Esophagus squamous epithelium (tissue), 5 donors: ENCODE measurements at regions not wholly inside any gene's neighbourhood (a gene's known extent, or its start where the extent isn't known, plus 50 kb on each side); places are given as distances from the start of the nearest gene placed in this dataset.

Experiments
- DNase-seq: peaks from one replicate; lab custom pipeline; 2025; lab: John Stamatoyannopoulos, UW
- H3K27ac ChIP-seq, 4 donors: fragments of 200-600 bp; sonication (generic); one replicate each; pipeline ENCODE4 v1.5.1; 2016 to 2019; ENCODE audit warnings: mild to moderate bottlenecking in 1 of 4
- H3K27me3 ChIP-seq, 4 donors: fragments of 200-600 bp; sonication (generic); 1 replicate in 3 of 4; 2 replicates in 1 of 4; pipeline versions ENCODE4 v1.5.1 to v1.6.0; 2017 to 2021; ENCODE audit warnings: antibody characterized with exemption in 1 of 4
- H3K36me3 ChIP-seq, 3 donors: fragments of 200-600 bp; sonication (generic); one replicate each; pipeline ENCODE4 v1.5.1; 2016 to 2019
- H3K4me1 ChIP-seq, 3 donors: fragments of 200-600 bp; sonication (generic); one replicate each; pipeline ENCODE4 v1.5.1; 2017 to 2019
- H3K4me3 ChIP-seq, 4 donors: fragments of 200-600 bp; sonication (generic); 1 replicate in 3 of 4; 2 replicates in 1 of 4; pipeline ENCODE4 v1.5.1; 2016 to 2019; ENCODE audit warnings: mild to moderate bottlenecking in 2 of 4, moderate library complexity in 1 of 4
- H3K9me3 ChIP-seq, 3 donors: fragments of 200-600 bp; sonication (generic); one replicate each; pipeline ENCODE4 v1.5.1; 2016 to 2019
- POLR2A ChIP-seq, 4 donors: fragments of 450-650 bp; IDR thresholded peaks; one replicate each; pipeline ENCODE4 v1.6.1; 2017; ENCODE audit warnings: antibody characterized with exemption in 4 of 4, mild to moderate bottlenecking in 4 of 4, moderate library complexity in 3 of 4
- WGBS, 2 donors: methylation state at CpG; one replicate each; pipeline ENCODE4 v1.1.5; 2018; 5-methylcytosine and 5-hydroxymethylcytosine counted together
- intact Hi-C: fragments of 100-400 bp; cut with DNase I; formaldehyde crosslinking; loops from one replicate; pipeline ENCODE4 v1.15.0; 2022
- TF ChIP-seq, protein P1 (sequence below), 6 experiments: fragments of 450-650 bp in 4 of 6; fragments of 200-600 bp in 2 of 6; sonication (generic) in 2 of 6; IDR thresholded peaks; one replicate each; pipeline ENCODE4 v1.5.1; 2016 to 2019; ENCODE audit warnings: antibody characterized with exemption in 6 of 6, mild to moderate bottlenecking in 4 of 6, moderate library complexity in 4 of 6
- donor health status: DM: yes; HTN: yes; CAD: no.

- no peaks in the 10 kb centered on the region for H3K4me1 ChIP-seq
- no peak overlapping the region for H3K4me3 ChIP-seq
- H3K9me3 ChIP-seq = peaks cover 0 to 8% (median 0%) of the 10 kb centered on the region in 3 donors
- intact Hi-C loops = no loop called here
- H3K36me3 ChIP-seq = no peaks in the 10 kb centered on the region
- no peaks in the 10 kb centered on the region for H3K27me3 ChIP-seq
- H3K27ac ChIP-seq = no peak overlapping the region
- TF ChIP-seq POLR2A (IDR thresholded peaks at IDR 0.05) = no peak
- DNase-seq = no peak
- 72 to 74% methylated on average over 5 to 6 of the region's 6 CpGs for WGBS, 2 donors
Observed at GRCh38 chr2:133711806-133712205, 143.5 kb upstream of the NCKAP5 start.

- Histone ChIP-seq H3K36me3 (no peaks in the 10 kb centered on the region), H3K27me3 (no peaks in the 10 kb centered on the region)
- intact Hi-C loops = no loop called here
Observed at GRCh38 chr2:133712369-133712768, 144.1 kb upstream of the NCKAP5 start.

DNA sequence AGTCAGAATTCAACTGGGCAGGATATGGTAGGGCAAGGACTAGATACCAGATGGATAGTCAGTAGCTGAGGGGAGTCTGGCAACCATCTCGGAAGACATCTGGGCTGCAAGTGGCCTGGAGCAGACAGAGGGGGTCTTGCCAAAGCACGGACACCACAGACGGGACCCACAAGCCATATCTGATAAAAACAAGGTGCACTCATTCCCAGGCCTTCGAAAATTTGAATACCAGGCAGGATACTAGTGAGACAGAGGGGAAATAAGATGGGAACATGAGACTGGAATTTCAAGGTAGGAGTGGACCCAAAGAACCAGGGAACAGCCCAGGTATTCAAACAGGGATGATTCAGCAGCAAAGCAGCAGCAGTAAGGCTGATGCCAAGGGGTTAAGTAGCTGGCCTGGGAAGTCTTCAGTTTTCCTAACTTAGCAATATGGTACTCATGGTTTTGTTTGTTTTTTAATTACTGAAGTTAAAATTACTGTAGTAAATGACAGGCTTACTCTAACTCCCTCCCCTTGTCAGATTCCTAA is 144.9 kb upstream of the NCKAP5 start:
- no peaks in the 10 kb centered on the region for H3K36me3 ChIP-seq
- intact Hi-C loops = no loop called here
- TF ChIP-seq POLR2A (IDR thresholded peaks at IDR 0.05) = no peak
- TF ChIP-seq, protein P1, sequence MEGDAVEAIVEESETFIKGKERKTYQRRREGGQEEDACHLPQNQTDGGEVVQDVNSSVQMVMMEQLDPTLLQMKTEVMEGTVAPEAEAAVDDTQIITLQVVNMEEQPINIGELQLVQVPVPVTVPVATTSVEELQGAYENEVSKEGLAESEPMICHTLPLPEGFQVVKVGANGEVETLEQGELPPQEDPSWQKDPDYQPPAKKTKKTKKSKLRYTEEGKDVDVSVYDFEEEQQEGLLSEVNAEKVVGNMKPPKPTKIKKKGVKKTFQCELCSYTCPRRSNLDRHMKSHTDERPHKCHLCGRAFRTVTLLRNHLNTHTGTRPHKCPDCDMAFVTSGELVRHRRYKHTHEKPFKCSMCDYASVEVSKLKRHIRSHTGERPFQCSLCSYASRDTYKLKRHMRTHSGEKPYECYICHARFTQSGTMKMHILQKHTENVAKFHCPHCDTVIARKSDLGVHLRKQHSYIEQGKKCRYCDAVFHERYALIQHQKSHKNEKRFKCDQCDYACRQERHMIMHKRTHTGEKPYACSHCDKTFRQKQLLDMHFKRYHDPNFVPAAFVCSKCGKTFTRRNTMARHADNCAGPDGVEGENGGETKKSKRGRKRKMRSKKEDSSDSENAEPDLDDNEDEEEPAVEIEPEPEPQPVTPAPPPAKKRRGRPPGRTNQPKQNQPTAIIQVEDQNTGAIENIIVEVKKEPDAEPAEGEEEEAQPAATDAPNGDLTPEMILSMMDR (IDR thresholded peaks at IDR 0.05) = no peak
- H3K4me1 ChIP-seq = no peaks in the 10 kb centered on the region
- H3K9me3 ChIP-seq = peaks cover 0 to 8% (median 0%) of the 10 kb centered on the region in 3 donors
- H3K4me3 ChIP-seq = no peak overlapping the region
- no peaks in the 10 kb centered on the region for H3K27me3 ChIP-seq
- 73 to 80% methylated on average over 4 of the region's 4 CpGs for WGBS, 2 donors
- H3K27ac ChIP-seq = no peak overlapping the region
- DNase-seq = no peak

More at GRCh38 chr2:133712369-133712768, 144.1 kb upstream of the NCKAP5 start:
- Histone ChIP-seq H3K27ac (no peak overlapping the region), H3K4me3 (no peak overlapping the region), H3K9me3 (peaks cover 0 to 8% (median 0%) of the 10 kb centered on the region in 3 donors), H3K4me1 (no peaks in the 10 kb centered on the region)
- TF ChIP-seq, protein P1 (IDR thresholded peaks at IDR 0.05) = no peak
- no peak for TF ChIP-seq POLR2A (IDR thresholded peaks at IDR 0.05)
- DNase-seq = no peak
- WGBS, 2 donors = 87 to 88% methylated on average over 3 of the region's 3 CpGs

- no peaks in the 10 kb centered on the region for H3K9me3 ChIP-seq
- H3K27me3 ChIP-seq = no peaks in the 10 kb centered on the region
- TF ChIP-seq POLR2A (IDR thresholded peaks at IDR 0.05) = no peak
- TF ChIP-seq, protein P1 (IDR thresholded peaks at IDR 0.05) = no peak
- H3K36me3 ChIP-seq = no peaks in the 10 kb centered on the region
- intact Hi-C loops = no loop called here
- no peaks in the 10 kb centered on the region for H3K4me1 ChIP-seq
- no peak overlapping the region for H3K4me3 ChIP-seq
- no peak overlapping the region for H3K27ac ChIP-seq
- no peak for DNase-seq
- WGBS, 2 donors = 50 to 72% methylated on average over 2 of the region's 3 CpGs
Observed at GRCh38 chr2:133716166-133716565, 147.9 kb upstream of the NCKAP5 start.

- Histone ChIP-seq H3K27me3 (no peaks in the 10 kb centered on the region), H3K36me3 (no peaks in the 10 kb centered on the region), H3K4me1 (no peaks in the 10 kb centered on the region), H3K9me3 (no peaks in the 10 kb centered on the region), H3K4me3 (no peak overlapping the region), H3K27ac (no peak overlapping the region)
- intact Hi-C loops = no loop called here
- 16 to 30% methylated on average over 3 of the region's 3 CpGs for WGBS, 2 donors
- TF ChIP-seq POLR2A (IDR thresholded peaks at IDR 0.05) = no peak
- TF ChIP-seq, protein P1 (IDR thresholded peaks at IDR 0.05) = no peak
- no peak for DNase-seq
Observed at GRCh38 chr2:133717497-133717896, 149.2 kb upstream of the NCKAP5 start.
